AG10803 (cell line): ENCODE measurements at regions not wholly inside any gene's neighbourhood (a gene's known extent, or its start where the extent isn't known, plus 50 kb on each side); places are given as distances from the start of the nearest gene placed in this dataset.
A peak's percentile ranks its signal among the peaks of the same experiment; 100 is the strongest.
"Not testable (repeated sequence)": the region's sequence is repeated elsewhere in the genome, so short reads cannot be mapped to it uniquely, and the experiment has no call there.

Source experiments
- DNase-seq: peaks from one replicate; pipeline ENCODE4 v3.0.0; 2010; ENCODE audit warnings: low read depth
- H3K4me3 ChIP-seq: 2 replicates; pipeline ENCODE4 v1.5.1; 2011; ENCODE audit warnings: mild to moderate bottlenecking, low read length, control low read depth
- TF ChIP-seq, protein P1 (sequence below): conservative IDR thresholded peaks from 2 replicates; pipeline ENCODE4 v1.5.1; 2011; ENCODE audit warnings: mild to moderate bottlenecking, low read length, control low read depth, inconsistent platforms

DNA sequence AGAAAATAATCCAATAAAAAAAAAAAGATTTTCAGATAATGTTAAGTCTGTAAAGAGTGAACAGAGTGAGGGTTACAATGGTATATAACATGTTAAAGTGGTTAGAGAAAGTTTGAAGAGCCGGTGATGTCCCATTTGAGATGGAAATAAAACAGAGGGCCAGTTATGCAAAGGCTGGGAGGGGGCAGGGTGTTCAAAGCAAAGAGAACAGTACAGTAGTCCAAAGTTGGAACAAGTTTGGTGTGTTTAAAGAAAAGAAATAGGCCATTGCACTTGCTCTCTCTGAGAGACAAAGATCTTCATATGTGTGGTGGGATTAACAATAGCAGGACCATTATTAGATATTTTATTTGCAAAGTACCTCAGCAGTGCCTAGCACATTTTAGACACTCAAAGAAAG lies 179.5 kb upstream of the PKN2 start:
- TF ChIP-seq, protein P1, sequence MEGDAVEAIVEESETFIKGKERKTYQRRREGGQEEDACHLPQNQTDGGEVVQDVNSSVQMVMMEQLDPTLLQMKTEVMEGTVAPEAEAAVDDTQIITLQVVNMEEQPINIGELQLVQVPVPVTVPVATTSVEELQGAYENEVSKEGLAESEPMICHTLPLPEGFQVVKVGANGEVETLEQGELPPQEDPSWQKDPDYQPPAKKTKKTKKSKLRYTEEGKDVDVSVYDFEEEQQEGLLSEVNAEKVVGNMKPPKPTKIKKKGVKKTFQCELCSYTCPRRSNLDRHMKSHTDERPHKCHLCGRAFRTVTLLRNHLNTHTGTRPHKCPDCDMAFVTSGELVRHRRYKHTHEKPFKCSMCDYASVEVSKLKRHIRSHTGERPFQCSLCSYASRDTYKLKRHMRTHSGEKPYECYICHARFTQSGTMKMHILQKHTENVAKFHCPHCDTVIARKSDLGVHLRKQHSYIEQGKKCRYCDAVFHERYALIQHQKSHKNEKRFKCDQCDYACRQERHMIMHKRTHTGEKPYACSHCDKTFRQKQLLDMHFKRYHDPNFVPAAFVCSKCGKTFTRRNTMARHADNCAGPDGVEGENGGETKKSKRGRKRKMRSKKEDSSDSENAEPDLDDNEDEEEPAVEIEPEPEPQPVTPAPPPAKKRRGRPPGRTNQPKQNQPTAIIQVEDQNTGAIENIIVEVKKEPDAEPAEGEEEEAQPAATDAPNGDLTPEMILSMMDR, result no peak
- DNase-seq, result no peak
- H3K4me3 ChIP-seq, result no peak overlapping the region

DNA sequence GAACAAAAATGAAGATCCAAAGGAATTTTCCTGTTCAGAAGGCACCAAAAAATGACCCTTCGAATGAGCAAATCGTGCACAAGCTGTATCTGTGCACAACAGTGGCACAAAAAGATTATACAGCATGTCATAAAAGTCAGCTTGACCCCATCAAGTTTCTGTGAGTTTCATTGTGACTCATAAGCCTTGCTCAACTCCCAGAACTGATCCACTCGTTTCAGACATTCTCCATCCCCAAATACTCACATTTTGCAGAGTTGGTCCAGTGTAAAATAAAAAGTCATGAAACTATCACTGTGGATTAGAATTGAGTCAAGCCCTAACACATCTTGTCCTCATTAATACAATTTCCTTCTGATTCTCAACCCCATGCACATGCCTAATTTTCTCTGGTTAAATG lies 174.7 kb upstream of the PKN2 start:
- DNase-seq, result peak; percentile 37

DNA sequence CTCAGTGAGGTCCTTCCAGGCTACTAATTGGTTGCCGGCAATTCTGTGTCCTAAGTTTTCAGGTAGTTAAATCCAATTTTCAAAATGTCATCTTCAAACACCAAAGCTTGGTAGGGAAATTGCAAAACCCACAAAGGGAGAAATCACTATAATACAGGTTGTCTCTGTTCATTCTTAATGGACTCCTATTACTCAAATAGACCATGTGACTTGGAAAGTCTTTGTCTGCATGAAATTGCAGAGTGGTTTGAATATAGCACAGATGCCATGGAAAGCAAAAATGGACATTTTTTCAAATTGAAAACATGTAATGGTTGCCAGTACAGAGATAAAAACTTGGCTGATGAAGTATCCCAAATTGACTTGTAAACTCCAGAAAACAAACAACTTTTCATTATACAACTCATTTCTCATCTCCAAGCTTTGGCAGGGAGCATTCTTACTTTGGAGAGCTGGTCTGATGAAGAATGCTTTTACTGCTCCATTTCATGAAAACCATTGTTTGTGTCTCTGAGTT lies 169.5 kb upstream of the PKN2 start:
- TF ChIP-seq, protein P1, result no peak
- no peak overlapping the region for H3K4me3 ChIP-seq
- no peak for DNase-seq

More for the DNA sequence above, 174.7 kb upstream of the PKN2 start:
- no peak overlapping the region for H3K4me3 ChIP-seq
- TF ChIP-seq, protein P1, result no peak

DNA sequence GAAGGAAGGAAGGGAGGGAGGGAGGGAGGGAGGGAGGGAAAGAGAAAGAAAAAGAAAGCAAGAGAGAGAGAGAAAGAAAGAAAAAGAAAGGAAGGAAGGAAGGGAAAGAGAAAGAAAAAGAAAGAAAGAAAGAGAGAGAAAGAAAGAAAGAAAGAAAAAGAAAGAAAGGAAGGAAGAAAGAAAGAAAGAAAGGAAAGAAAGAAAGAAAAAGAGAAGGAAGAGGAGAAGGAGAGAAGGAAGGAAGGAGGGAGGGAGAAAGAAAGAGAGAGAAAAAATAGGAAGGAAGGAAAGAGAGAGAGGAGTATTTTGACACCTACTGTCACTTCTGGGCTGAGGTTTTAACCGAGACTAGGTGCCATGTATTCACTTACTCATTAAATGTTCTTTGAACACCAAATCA lies 166.6 kb upstream of the PKN2 start:
- not testable (repeated sequence) for H3K4me3 ChIP-seq, DNase-seq

DNA sequence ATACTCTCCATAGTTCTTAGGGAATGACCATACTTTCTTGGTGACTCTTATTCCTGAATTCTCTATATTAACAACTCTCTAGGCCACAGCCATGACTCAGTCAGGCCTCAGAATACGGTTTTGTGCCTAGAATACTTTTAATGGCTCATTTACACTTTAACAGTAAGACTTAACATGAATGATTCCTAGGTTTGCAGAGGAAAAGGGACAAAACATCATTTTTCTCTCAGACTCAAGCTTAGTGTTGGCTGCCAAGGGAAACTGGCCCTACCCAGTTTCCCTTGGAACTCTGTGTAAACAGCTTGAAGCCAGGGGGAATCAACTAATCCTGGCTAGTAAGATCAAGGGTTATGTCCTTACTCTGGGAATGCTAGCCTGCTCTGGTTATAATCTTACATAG lies 164.9 kb upstream of the PKN2 start:
- TF ChIP-seq, protein P1, result no peak
- DNase-seq, result peak; percentile 27
- H3K4me3 ChIP-seq, result no peak overlapping the region

DNA sequence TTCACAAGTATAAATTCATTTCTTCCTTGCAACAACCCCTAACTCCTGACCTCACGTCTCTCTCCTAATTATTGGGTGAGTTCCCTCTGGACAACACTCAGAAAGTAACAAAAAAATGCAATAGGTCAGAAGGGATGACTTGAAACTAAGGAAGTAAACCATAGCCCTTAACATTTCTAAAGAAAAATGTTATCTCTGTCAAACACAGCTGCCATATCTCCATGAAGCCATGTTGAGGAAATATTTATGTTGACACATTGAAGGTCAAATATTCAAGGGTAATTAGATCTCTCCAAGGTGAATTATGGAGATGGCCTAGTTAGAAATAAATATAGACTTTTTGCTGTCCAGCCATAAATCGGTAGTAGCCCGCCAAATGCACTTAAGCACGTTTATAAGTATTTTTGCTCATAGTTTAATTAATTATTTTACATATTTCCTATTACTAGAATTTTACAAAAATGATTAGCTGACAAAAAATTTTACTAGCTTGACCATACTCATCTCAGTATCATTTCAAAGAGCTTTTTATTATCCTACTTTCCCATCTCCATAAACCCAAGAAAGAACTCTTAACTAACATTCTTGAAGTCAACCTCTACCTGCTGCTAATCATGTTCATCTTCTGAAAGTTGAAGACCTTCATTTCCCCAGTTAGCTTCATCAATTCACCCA lies 160.1 kb upstream of the PKN2 start:
- TF ChIP-seq, protein P1, result no peak
- no peak overlapping the region for H3K4me3 ChIP-seq
- no peak for DNase-seq

DNA sequence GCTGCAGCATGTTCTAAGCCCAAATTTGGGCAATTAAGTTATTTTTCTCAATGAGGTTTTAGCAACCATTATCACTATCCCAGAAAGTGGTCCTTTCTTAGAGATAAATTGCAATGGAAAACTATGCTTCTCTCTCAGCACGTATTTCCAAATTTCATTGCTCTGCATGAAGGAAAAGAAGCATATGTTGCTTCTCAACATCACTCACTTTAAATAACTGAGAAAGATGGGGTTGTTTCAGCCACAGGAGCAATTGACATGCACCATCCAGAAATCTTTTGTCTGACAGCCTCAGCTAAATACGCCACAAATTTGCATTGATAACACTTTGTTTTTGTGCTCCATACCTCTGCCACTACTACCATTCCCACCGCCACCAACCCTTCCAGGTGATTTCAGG lies 157.6 kb upstream of the PKN2 start:
- no peak for DNase-seq
- no peak overlapping the region for H3K4me3 ChIP-seq
- TF ChIP-seq, protein P1, result no peak
